SK-N-SH treated with all-trans-retinoic acid at 6 μM for 48 hours (cell line): ENCODE measurements at regions not wholly inside any gene's neighbourhood (a gene's known extent, or its start where the extent isn't known, plus 50 kb on each side); places are given as distances from the start of the nearest gene placed in this dataset.

Experiments used
- ATAC-seq: fragments of 200-7000 bp; cut with Tn5 transposase; 3 replicates; pipeline ENCODE4 v1.9.1; 2020; ENCODE audit warnings: mild to moderate bottlenecking, moderate library complexity
- ARNTL ChIP-seq: fragments of 450-650 bp; formaldehyde crosslinking; IDR thresholded peaks from 2 replicates; pipeline ENCODE4 v1.5.0; 2020; ENCODE audit warnings: low read depth, mild to moderate bottlenecking, moderate library complexity, borderline replicate concordance
- CSDC2 ChIP-seq: fragments of 250-450 bp; sonication (Bioruptor Pico); IDR thresholded peaks from 2 replicates; pipeline ENCODE4 v1.5.0; 2020; ENCODE audit warnings: mild to moderate bottlenecking, moderate library complexity
- ESRRG ChIP-seq: fragments of 250-450 bp; sonication (Bioruptor Pico); IDR thresholded peaks from 2 replicates; pipeline ENCODE4 v1.6.1; 2021; ENCODE audit warnings: mild to moderate bottlenecking
- GLIS3 ChIP-seq: fragments of 250-450 bp; sonication (Bioruptor Pico); IDR thresholded peaks from 2 replicates; pipeline ENCODE4 v1.5.0; 2020; ENCODE audit warnings: mild to moderate bottlenecking, moderate library complexity
- ISL1 ChIP-seq: fragments of 250-450 bp; sonication (Bioruptor Pico); IDR thresholded peaks from 2 replicates; pipeline ENCODE4 v2.1.2; 2022; ENCODE audit warnings: mild to moderate bottlenecking, moderate library complexity
- OSR1 ChIP-seq: fragments of 250-450 bp; sonication (Bioruptor Pico); IDR thresholded peaks from 2 replicates; pipeline ENCODE4 v1.8.0; 2022; ENCODE audit warnings: moderate library complexity, mild to moderate bottlenecking, inconsistent platforms
- PPARA ChIP-seq: fragments of 250-450 bp; sonication (Bioruptor Pico); IDR thresholded peaks from 2 replicates; pipeline ENCODE4 v1.5.0; 2020; ENCODE audit warnings: mild to moderate bottlenecking, borderline replicate concordance
- RARB ChIP-seq: fragments of 250-450 bp; sonication (Bioruptor Pico); IDR thresholded peaks from 2 replicates; pipeline ENCODE4 v1.8.0; 2021; ENCODE audit warnings: mild to moderate bottlenecking, moderate library complexity
- SNAI2 ChIP-seq: fragments of 250-450 bp; sonication (Bioruptor Pico); IDR thresholded peaks from 2 replicates; pipeline ENCODE4 v1.5.0; 2020; ENCODE audit warnings: mild to moderate bottlenecking, moderate library complexity
- TCF4 ChIP-seq: fragments of 250-450 bp; sonication (Bioruptor Pico); IDR thresholded peaks from 2 replicates; pipeline ENCODE4 v1.8.0; 2021; ENCODE audit warnings: mild to moderate bottlenecking, moderate library complexity, borderline replicate concordance
- TOX ChIP-seq: fragments of 250-450 bp; sonication (Bioruptor Pico); IDR thresholded peaks from 2 replicates; pipeline ENCODE4 v1.8.0; 2021; ENCODE audit warnings: mild to moderate bottlenecking, moderate library complexity, borderline replicate concordance
- ZC3H10 ChIP-seq: fragments of 250-450 bp; sonication (Bioruptor Pico); IDR thresholded peaks from 2 replicates; pipeline ENCODE4 v1.5.1; 2021; ENCODE audit warnings: mild to moderate bottlenecking, moderate library complexity
- ZFP3 ChIP-seq: fragments of 250-450 bp; sonication (Bioruptor Pico); IDR thresholded peaks from 2 replicates; pipeline ENCODE4 v1.5.0; 2020; ENCODE audit warnings: mild to moderate bottlenecking, moderate library complexity
- ZFP30 ChIP-seq: fragments of 450-650 bp; formaldehyde crosslinking; IDR thresholded peaks from 2 replicates; pipeline ENCODE4 v1.5.0; 2022; ENCODE audit warnings: mild to moderate bottlenecking, moderate library complexity
- ZNF70 ChIP-seq: fragments of 450-650 bp; formaldehyde crosslinking; IDR thresholded peaks from 2 replicates; pipeline ENCODE4 v1.5.0; 2020; ENCODE audit warnings: mild to moderate bottlenecking, moderate library complexity
- ZNF8 ChIP-seq: fragments of 450-650 bp; formaldehyde crosslinking; IDR thresholded peaks from 2 replicates; pipeline ENCODE4 v1.5.0; 2020; ENCODE audit warnings: mild to moderate bottlenecking, moderate library complexity
- TF ChIP-seq, protein P1 (sequence below): fragments of 250-450 bp; sonication (Bioruptor Pico); IDR thresholded peaks from 2 replicates; pipeline ENCODE4 v1.5.1; 2021; ENCODE audit warnings: mild to moderate bottlenecking, moderate library complexity
- TF ChIP-seq, protein P2 (sequence below): fragments of 250-450 bp; sonication (Bioruptor Pico); IDR thresholded peaks from 2 replicates; pipeline ENCODE4 v1.5.1; 2020; ENCODE audit warnings: low read depth, mild to moderate bottlenecking, moderate library complexity
- TF ChIP-seq, protein P3 (sequence below): fragments of 250-450 bp; sonication (Bioruptor Pico); IDR thresholded peaks from 2 replicates; pipeline ENCODE4 v1.5.0; 2020; ENCODE audit warnings: mild to moderate bottlenecking, moderate library complexity
- TF ChIP-seq, protein P4 (sequence below): fragments of 250-450 bp; sonication (Bioruptor Pico); IDR thresholded peaks from 2 replicates; pipeline ENCODE4 v1.8.0; 2021; ENCODE audit warnings: low read depth, mild to moderate bottlenecking, moderate library complexity, borderline replicate concordance
- TF ChIP-seq, protein P5 (sequence below): fragments of 250-450 bp; sonication (Bioruptor Pico); IDR thresholded peaks from 2 replicates; pipeline ENCODE4 v1.8.0; 2020; ENCODE audit warnings: mild to moderate bottlenecking, moderate library complexity, borderline replicate concordance

DNA sequence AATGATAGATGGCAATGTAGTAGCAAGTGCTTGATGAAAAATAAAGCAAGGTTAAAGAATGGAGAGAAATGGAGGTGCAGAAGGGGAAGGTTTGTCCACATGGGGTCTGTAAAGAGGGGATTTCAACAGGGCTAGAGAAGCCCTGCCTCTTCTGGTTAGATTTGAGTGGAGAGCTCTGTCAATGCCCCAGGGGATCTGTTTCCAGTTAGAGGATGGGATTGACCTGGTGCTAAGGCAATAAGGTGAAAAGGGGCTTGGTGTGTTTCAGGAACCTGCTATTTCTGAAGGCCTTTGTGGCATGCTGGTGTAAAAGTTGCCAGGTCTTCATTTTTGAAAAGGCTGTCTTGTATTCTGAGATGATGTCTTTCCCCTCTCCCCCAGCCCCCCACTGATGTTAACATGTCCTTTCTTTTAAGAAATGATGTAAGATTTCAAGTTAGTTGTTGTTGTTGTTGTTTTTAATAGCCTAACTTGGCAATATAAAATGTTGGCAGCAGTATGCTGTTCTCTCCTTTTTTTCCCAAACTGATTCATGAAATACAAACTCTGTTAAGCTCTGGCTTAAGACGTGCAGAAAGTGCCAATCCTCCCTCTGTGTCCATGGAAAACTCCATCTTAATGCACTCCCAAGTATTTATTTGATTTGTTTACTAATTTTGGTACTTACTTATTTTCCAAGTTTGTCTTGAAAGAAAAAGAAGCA, 370.3 kb upstream of the ADGRL2 start:
- ATAC-seq = no peak

DNA sequence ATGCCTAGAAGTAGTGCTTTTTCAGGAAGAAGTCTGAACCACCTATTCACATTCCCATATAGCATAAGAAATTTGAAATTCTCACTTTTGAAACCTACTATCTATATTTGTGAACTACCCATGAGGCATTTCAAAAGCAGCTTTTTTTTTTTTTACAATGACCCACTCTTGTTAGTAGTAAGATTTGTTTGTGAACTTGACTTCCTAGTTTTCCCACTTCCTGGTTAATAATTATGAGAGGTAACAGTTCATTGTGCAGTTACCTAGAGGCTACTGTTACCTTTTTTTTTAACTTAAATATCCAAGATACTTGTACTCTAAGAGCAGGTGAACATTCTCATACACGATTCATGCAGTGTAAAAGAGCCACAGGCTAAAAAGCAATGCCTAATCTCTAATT, 371.7 kb upstream of the ADGRL2 start:
- no peak for ATAC-seq
- TF ChIP-seq SNAI2 (CRISPR knock-in tag) (no peak), ZC3H10 (no peak), GLIS3 (no peak), ZNF70 (CRISPR knock-in tag) (no peak), CSDC2 (CRISPR knock-in tag) (no peak), ZFP3 (no peak), ZFP30 (CRISPR knock-in tag) (no peak), ESRRG (CRISPR knock-in tag) (no peak), TOX (CRISPR knock-in tag) (no peak)
- TF ChIP-seq, protein P1, sequence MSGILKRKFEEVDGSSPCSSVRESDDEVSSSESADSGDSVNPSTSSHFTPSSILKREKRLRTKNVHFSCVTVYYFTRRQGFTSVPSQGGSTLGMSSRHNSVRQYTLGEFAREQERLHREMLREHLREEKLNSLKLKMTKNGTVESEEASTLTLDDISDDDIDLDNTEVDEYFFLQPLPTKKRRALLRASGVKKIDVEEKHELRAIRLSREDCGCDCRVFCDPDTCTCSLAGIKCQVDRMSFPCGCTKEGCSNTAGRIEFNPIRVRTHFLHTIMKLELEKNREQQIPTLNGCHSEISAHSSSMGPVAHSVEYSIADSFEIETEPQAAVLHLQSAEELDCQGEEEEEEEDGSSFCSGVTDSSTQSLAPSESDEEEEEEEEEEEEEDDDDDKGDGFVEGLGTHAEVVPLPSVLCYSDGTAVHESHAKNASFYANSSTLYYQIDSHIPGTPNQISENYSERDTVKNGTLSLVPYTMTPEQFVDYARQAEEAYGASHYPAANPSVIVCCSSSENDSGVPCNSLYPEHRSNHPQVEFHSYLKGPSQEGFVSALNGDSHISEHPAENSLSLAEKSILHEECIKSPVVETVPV (CRISPR knock-in tag) = no peak
- TF ChIP-seq, protein P2, sequence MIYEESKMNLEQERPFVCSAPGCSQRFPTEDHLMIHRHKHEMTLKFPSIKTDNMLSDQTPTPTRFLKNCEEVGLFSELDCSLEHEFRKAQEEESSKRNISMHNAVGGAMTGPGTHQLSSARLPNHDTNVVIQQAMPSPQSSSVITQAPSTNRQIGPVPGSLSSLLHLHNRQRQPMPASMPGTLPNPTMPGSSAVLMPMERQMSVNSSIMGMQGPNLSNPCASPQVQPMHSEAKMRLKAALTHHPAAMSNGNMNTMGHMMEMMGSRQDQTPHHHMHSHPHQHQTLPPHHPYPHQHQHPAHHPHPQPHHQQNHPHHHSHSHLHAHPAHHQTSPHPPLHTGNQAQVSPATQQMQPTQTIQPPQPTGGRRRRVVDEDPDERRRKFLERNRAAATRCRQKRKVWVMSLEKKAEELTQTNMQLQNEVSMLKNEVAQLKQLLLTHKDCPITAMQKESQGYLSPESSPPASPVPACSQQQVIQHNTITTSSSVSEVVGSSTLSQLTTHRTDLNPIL (CRISPR knock-in tag) = no peak
- TF ChIP-seq, protein P3, sequence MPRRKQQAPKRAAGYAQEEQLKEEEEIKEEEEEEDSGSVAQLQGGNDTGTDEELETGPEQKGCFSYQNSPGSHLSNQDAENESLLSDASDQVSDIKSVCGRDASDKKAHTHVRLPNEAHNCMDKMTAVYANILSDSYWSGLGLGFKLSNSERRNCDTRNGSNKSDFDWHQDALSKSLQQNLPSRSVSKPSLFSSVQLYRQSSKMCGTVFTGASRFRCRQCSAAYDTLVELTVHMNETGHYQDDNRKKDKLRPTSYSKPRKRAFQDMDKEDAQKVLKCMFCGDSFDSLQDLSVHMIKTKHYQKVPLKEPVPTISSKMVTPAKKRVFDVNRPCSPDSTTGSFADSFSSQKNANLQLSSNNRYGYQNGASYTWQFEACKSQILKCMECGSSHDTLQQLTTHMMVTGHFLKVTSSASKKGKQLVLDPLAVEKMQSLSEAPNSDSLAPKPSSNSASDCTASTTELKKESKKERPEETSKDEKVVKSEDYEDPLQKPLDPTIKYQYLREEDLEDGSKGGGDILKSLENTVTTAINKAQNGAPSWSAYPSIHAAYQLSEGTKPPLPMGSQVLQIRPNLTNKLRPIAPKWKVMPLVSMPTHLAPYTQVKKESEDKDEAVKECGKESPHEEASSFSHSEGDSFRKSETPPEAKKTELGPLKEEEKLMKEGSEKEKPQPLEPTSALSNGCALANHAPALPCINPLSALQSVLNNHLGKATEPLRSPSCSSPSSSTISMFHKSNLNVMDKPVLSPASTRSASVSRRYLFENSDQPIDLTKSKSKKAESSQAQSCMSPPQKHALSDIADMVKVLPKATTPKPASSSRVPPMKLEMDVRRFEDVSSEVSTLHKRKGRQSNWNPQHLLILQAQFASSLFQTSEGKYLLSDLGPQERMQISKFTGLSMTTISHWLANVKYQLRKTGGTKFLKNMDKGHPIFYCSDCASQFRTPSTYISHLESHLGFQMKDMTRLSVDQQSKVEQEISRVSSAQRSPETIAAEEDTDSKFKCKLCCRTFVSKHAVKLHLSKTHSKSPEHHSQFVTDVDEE = no peak

More for the DNA sequence above, 370.3 kb upstream of the ADGRL2 start:
- no peak for TF ChIP-seq GLIS3
- no peak for TF ChIP-seq SNAI2 (CRISPR knock-in tag)
- TF ChIP-seq, protein P2 (CRISPR knock-in tag) = no peak
- no peak for TF ChIP-seq CSDC2 (CRISPR knock-in tag)
- no peak for TF ChIP-seq ZNF8 (CRISPR knock-in tag)
- TF ChIP-seq, protein P3 = no peak
- no peak for TF ChIP-seq TCF4
- TF ChIP-seq, protein P4, sequence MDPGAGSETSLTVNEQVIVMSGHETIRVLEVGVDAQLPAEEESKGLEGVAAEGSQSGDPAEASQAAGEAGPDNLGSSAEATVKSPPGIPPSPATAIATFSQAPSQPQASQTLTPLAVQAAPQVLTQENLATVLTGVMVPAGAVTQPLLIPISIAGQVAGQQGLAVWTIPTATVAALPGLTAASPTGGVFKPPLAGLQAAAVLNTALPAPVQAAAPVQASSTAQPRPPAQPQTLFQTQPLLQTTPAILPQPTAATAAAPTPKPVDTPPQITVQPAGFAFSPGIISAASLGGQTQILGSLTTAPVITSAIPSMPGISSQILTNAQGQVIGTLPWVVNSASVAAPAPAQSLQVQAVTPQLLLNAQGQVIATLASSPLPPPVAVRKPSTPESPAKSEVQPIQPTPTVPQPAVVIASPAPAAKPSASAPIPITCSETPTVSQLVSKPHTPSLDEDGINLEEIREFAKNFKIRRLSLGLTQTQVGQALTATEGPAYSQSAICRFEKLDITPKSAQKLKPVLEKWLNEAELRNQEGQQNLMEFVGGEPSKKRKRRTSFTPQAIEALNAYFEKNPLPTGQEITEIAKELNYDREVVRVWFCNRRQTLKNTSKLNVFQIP (CRISPR knock-in tag) = no peak
- TF ChIP-seq ESRRG (CRISPR knock-in tag) = no peak
- TF ChIP-seq ISL1 = no peak
- no peak for TF ChIP-seq ZFP30 (CRISPR knock-in tag)
- no peak for TF ChIP-seq ZFP3
- no peak for TF ChIP-seq PPARA (CRISPR knock-in tag)
- TF ChIP-seq OSR1 (CRISPR knock-in tag) = no peak
- no peak for TF ChIP-seq RARB
- TF ChIP-seq ZC3H10 = no peak
- TF ChIP-seq, protein P5, sequence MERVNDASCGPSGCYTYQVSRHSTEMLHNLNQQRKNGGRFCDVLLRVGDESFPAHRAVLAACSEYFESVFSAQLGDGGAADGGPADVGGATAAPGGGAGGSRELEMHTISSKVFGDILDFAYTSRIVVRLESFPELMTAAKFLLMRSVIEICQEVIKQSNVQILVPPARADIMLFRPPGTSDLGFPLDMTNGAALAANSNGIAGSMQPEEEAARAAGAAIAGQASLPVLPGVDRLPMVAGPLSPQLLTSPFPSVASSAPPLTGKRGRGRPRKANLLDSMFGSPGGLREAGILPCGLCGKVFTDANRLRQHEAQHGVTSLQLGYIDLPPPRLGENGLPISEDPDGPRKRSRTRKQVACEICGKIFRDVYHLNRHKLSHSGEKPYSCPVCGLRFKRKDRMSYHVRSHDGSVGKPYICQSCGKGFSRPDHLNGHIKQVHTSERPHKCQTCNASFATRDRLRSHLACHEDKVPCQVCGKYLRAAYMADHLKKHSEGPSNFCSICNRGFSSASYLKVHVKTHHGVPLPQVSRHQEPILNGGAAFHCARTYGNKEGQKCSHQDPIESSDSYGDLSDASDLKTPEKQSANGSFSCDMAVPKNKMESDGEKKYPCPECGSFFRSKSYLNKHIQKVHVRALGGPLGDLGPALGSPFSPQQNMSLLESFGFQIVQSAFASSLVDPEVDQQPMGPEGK (CRISPR knock-in tag) = no peak
- TF ChIP-seq, protein P1 (CRISPR knock-in tag) = no peak
- no peak for TF ChIP-seq ARNTL (CRISPR knock-in tag)
- TF ChIP-seq, all 23 proteins: peak for 0
